ENCODE measurements at regions not wholly inside any gene's neighbourhood (a gene's known extent, or its start where the extent isn't known, plus 50 kb on each side); places are given as distances from the start of the nearest gene placed in this dataset.

DNA sequence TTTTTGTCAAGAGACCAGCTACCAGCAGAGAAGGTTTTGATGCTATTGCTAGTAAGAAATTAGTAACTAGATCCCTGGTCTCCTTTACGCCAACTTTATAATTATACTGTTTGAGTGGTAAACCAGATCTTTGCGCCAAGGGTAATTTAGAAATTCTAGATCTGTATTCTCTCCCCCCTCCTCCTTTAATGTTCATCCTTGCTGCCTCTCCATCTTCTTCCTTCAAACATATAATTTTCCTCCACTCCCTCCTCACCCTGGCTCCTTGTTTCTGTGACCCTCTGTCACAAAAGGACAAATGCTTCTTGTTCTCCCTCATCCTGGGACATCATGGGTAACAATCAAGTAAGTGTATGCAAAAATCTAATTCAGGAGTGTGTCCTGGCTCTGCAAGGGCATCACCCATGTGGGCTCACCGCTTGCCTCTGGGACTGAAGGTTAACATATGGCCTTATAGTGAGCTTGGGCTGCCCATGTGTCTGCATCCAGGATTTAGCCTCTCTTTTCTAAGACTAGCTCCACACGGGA lies 121.2 kb downstream of the BAMBI start:
- TF ChIP-seq CTCF (IDR thresholded peaks at IDR 0.05) (no peak), EZH2 (IDR thresholded peaks at IDR 0.05) (no peak)

Measured in neural progenitor cell (in vitro differentiated cells).